ENCODE measurements at regions not wholly inside any gene's neighbourhood (a gene's known extent, or its start where the extent isn't known, plus 50 kb on each side); places are given as distances from the start of the nearest gene placed in this dataset.

DNA sequence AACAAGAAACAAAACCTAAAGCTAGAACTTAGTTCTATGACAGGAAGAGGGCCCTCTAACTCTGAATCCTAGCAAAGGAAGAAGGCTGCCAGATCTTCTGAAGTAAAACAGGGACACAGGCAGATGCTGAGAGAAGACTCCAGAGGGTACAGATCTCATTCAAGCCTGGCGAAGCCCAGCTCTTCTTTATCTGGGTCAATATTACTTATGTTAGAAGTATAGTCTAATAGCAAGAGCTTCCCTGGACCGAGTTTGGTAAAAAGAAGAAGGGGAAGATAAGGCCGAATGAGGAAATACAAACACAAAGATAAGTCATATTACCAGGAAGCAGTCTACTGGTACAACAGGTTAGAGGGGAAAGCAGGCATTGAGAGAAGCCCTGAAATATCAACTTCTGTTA lies 79.9 kb upstream of the CCDC91 start:
- TF ChIP-seq, protein P1, sequence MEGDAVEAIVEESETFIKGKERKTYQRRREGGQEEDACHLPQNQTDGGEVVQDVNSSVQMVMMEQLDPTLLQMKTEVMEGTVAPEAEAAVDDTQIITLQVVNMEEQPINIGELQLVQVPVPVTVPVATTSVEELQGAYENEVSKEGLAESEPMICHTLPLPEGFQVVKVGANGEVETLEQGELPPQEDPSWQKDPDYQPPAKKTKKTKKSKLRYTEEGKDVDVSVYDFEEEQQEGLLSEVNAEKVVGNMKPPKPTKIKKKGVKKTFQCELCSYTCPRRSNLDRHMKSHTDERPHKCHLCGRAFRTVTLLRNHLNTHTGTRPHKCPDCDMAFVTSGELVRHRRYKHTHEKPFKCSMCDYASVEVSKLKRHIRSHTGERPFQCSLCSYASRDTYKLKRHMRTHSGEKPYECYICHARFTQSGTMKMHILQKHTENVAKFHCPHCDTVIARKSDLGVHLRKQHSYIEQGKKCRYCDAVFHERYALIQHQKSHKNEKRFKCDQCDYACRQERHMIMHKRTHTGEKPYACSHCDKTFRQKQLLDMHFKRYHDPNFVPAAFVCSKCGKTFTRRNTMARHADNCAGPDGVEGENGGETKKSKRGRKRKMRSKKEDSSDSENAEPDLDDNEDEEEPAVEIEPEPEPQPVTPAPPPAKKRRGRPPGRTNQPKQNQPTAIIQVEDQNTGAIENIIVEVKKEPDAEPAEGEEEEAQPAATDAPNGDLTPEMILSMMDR (IDR thresholded peaks at IDR 0.05; ENCODE audit: low read depth, low read length, missing input control): no peak
- no peak for TF ChIP-seq FOXA1 (IDR thresholded peaks at IDR 0.05)
- TF ChIP-seq RAD21 (IDR thresholded peaks at IDR 0.05): no peak
- TF ChIP-seq, protein P2, sequence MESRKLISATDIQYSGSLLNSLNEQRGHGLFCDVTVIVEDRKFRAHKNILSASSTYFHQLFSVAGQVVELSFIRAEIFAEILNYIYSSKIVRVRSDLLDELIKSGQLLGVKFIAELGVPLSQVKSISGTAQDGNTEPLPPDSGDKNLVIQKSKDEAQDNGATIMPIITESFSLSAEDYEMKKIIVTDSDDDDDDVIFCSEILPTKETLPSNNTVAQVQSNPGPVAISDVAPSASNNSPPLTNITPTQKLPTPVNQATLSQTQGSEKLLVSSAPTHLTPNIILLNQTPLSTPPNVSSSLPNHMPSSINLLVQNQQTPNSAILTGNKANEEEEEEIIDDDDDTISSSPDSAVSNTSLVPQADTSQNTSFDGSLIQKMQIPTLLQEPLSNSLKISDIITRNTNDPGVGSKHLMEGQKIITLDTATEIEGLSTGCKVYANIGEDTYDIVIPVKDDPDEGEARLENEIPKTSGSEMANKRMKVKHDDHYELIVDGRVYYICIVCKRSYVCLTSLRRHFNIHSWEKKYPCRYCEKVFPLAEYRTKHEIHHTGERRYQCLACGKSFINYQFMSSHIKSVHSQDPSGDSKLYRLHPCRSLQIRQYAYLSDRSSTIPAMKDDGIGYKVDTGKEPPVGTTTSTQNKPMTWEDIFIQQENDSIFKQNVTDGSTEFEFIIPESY (IDR thresholded peaks at IDR 0.05): no peak
- TF ChIP-seq, protein P3, sequence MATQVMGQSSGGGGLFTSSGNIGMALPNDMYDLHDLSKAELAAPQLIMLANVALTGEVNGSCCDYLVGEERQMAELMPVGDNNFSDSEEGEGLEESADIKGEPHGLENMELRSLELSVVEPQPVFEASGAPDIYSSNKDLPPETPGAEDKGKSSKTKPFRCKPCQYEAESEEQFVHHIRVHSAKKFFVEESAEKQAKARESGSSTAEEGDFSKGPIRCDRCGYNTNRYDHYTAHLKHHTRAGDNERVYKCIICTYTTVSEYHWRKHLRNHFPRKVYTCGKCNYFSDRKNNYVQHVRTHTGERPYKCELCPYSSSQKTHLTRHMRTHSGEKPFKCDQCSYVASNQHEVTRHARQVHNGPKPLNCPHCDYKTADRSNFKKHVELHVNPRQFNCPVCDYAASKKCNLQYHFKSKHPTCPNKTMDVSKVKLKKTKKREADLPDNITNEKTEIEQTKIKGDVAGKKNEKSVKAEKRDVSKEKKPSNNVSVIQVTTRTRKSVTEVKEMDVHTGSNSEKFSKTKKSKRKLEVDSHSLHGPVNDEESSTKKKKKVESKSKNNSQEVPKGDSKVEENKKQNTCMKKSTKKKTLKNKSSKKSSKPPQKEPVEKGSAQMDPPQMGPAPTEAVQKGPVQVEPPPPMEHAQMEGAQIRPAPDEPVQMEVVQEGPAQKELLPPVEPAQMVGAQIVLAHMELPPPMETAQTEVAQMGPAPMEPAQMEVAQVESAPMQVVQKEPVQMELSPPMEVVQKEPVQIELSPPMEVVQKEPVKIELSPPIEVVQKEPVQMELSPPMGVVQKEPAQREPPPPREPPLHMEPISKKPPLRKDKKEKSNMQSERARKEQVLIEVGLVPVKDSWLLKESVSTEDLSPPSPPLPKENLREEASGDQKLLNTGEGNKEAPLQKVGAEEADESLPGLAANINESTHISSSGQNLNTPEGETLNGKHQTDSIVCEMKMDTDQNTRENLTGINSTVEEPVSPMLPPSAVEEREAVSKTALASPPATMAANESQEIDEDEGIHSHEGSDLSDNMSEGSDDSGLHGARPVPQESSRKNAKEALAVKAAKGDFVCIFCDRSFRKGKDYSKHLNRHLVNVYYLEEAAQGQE (IDR thresholded peaks at IDR 0.05): no peak
- no peak for TF ChIP-seq YY1 (IDR thresholded peaks at IDR 0.05)

All from liver (tissue), 3 donors.